Fibroblast of the conjunctiva (primary cell): ENCODE measurements at regions not wholly inside any gene's neighbourhood (a gene's known extent, or its start where the extent isn't known, plus 50 kb on each side); places are given as distances from the start of the nearest gene placed in this dataset.
"Not testable (repeated sequence)": the region's sequence is repeated elsewhere in the genome, so short reads cannot be mapped to it uniquely, and the experiment has no call there.

Source experiments
- DNase-seq: peaks from one replicate; pipeline ENCODE4 v3.0.0-alpha.2; 2010; ENCODE audit warnings: low read depth

DNA sequence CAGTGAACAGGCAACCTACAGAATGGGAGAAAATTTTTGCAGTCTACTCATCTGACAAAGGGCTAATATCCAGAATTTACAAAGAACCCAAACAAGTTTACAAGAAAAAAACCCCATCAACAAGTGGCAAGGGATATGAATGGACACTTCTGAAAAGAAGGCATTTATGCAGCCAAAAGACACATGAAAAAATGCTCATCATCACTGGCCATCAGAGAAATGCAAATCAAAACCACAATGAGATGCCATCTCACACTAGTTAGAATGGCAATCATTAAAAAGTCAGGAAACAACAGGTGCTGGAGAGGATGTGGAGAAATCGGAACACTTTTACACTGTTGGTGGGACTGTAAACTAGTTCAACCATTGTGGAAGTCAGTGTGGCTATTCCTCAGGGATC is 80.3 kb downstream of the ZNF474 start:
- DNase-seq = not testable (repeated sequence)

DNA sequence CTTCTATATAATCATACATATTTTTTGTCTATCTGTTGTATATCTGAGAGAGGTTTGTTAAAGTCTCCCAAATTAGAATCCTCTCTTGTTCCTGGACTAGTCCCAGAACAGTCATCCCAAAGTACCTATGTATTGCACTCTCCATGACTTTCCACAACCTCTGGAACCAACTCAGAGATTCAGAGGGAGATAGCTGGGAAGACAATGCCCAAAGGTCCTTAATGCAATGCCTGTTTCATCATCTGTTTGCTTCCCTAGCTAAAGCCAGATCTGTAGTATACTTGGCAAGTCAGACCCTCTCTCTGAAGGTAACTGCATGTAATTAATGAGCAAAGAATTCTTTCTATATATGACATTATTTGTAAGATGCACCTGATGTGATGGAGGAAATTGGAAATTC is 89.4 kb downstream of the ZNF474 start:
- DNase-seq = no peak

DNA sequence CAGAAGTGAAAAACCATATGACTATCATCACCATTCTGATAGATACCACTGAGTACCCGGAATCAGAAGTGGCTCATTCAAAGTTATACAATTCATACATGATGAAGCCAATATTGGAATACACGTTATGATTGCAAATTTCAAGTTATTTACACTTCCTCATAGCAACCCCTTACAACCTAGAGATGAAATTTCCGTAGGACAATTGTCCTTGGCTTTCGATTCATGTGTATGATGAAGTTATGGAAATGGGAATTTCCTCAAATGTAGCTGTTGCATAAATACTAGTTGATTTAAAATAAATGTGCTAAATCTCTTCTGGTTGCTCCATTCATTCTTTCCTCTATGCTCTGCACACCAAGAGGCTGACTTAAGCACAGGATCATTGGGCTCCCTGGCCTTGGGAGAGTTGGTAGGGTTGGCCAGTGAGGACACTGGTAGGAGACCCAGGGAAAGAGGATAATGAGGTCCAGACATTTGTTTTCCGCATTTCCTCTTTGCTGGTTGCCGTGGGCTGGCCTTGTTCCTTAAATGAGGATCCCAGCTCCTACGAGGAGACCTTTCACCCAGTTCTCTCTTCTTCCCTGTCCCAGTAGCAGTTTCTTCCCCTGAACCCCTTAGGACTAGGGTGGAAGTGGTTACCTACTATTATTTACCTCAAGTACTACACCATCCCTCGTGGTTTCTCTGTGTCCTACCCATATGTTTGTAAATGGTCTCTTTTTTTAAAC is 90.3 kb downstream of the ZNF474 start:
- no peak for DNase-seq

DNA sequence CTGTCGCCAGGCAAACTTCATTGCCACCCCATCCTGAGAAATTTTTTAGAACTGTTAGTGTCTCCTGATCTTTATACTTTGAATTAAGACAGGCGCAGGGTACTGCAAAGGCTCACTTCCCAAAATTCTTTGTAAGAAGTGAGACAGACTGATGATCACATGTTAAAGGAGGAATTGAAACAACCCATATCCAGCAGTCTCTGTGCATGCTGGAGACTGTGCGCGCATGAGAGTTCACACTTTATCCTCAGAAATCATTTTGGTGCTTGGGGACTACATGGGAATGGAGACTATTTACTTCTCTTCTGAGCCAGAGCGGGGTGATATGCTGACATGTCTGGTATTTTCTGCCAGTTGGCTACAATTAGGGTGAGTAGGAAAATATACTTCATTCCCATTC is 91.2 kb downstream of the ZNF474 start:
- DNase-seq = no peak

GRCh38 chr5:122221857-122222256 is 90.2 kb upstream of the SNCAIP start:
- DNase-seq = no peak

DNA sequence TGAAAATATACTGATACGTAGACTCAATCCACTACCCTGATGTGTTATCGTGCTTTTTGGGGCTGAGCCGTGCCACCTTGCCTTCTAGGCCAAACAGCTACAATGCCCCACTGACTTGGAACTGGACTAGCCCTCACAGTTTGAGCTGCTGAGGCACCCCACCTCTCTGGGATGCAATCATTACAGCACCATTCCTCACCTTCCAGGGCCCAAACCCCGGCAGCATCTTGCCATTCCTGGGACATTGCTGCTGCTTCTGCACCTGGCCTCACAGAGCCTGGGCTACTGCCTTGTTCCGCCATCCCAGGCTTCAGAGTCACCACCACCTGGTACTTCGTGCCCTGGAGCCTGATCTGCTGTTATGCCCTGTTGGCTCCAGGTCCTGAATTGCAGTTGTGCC is 89.5 kb upstream of the SNCAIP start:
- no peak for DNase-seq

DNA sequence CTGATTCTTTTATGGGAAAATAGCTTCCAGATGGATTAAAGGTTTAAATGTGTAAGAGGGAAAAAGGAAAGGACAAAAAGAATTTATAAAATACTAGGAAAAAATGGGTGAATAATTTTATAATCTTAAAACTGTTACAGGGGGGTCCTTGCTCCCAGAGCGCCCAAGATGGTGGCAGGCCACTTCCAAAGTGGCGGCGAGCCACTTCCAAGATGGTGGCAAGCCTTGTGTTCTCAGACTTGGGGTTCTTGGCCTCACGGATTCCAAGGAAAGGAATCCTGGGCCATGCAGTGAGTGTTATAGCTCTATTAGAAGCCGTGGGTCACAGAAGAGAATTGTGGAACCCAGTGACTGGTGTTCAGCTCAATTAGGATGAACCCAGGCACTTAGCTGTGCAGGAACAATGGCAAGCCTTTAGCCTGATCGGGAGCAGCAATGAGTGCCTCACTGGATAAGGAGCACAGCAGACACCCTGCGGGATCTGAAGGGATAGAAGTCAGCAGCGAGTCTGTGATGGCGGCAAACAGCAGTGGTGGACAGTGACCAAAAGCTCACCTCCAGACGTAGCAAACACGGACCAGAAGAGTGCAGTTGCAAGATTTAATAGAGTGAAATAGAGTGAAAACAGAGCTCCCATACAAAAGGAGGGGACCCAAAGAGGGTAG is 83.2 kb upstream of the SNCAIP start:
- DNase-seq = no peak

DNA sequence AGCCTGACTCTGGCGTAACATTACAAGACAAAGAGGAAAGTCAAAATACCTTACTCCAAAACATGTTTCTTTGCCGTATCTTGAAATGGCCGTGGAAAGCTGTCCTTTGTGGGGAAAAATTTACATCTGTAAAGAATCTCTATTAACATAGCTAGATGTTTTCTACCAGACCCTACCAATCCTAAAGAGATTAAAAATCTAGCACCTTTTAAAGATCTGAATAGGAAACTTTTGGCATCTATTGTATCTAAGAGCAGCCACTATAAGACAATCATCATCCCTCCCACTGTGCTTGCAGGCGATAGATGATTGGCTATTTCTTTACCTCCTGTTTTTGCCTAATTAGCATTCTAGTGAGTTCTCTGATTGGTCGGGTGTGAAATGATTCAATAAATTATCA is 82.5 kb upstream of the SNCAIP start:
- DNase-seq = no peak

DNA sequence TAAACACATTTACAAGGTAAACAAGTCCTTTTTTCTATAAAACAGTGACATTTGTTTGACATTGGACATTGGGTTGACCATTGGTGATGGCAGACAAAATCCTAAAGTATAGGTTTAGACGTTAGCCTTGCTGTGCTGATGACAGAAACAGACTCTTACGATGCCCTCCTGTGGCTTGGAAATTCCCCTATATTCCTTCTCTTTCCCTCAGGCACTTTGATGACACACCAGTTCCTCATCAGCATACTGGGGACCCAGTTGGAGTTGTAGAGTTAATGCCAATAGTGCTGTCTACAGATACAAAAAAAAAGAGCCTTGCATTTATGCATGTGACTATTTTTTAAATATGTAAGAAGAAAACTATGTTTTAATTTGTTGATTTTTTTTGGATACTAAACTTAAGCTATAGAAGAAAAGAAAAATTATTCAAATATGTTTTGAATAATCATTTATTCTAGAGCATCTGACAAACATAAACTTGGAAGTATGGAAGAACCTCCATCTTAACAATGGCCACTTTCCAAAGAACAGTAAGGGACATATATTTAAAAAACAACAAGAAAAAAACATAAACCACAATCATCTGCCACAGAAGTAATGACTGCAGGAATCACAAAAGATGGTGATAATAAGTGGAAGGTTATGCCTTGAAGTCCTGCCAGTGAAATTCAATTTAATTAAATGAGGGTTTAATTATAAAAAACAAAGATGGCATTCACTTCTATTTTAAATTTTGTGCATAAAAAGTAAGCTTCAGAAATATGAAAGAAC is 75.6 kb upstream of the SNCAIP start:
- no peak for DNase-seq

- no peak for DNase-seq
Measured at GRCh38 chr5:122237906-122238305, 74.1 kb upstream of the SNCAIP start.

DNA sequence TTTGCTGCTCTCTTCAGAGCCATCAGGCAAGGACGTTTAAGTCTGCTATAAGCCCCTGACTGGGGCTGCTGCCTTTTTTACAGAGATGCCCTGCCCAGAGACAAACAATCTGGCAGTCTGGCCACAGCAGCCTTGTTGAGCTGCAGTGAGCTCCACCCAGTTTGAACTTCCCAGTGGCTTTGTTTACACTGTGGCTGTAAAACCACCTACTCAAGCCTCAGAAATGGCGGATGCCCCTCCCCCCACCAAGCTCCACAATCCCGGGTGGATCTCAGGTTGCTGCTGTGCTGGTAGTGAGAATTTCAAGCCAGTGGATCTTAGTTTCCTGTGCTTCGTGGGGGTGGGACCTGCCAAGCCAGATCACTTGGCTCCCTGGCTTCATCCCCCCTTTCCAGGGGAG is 59.7 kb upstream of the SNCAIP start:
- no peak for DNase-seq

- no peak for DNase-seq
Measured at GRCh38 chr5:122253794-122254193, 58.2 kb upstream of the SNCAIP start.

GRCh38 chr5:122256388-122256787 is 55.6 kb upstream of the SNCAIP start:
- DNase-seq = no peak

GRCh38 chr5:122257000-122257399 is 55.0 kb upstream of the SNCAIP start:
- no peak for DNase-seq

DNA sequence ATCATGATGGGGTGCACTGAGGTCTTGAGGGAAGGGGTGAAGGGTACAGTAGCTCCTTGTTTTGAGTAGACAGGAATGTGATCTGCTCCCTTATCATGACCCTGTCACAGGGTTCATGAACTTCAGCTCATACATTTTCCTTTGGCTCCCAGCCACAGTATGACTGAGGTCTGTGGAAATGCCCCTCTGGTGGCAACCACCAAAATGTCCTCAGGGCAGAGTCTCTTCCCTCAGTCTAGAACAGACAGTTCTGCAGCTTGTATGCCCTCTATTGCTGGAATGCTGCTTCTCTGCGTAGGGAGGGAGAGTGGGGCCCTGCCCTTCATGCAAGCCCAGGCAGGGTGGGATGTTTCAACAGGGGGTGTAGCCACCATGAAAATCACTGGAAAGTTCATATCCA is 53.8 kb upstream of the SNCAIP start:
- no peak for DNase-seq

DNA sequence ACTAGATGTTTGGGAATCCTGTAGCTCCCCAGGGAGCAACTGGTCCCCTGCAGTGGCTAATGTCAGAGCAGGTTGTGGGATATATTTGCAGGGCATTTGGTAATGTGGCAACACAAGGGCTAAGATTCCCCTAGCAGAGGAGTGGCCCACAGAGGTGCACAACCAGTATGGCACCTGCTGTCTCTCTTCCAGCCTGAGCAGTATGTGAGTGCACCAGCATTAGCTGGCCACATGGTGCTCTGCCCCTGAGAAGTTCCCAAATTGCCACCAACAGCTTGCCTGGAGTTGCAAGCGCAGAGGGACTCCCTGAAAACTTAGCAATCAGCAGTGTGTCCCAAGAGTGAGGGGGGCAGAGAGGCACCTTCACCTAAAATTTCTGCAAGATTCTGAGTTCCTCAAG is 53.2 kb upstream of the SNCAIP start:
- DNase-seq = no peak

DNA sequence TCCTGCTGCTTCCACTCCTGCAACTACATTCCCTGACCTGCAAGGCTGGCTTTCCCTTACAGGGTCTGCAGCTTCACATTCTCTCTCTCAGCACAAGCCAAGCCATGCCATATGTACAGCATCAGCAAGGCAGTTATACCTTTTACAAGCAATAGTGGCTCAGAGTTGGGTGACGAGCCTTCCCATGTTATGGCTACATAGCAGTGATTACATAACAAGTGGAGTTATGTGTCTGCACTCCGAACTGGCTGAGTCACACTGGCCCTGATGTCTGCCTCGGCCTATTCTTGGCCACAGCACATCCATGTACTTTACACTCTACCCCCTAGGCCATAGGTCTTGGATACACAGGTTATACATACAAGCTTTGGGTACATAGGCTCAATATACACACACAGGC is 52.0 kb upstream of the SNCAIP start:
- DNase-seq = peak; percentile 22

DNA sequence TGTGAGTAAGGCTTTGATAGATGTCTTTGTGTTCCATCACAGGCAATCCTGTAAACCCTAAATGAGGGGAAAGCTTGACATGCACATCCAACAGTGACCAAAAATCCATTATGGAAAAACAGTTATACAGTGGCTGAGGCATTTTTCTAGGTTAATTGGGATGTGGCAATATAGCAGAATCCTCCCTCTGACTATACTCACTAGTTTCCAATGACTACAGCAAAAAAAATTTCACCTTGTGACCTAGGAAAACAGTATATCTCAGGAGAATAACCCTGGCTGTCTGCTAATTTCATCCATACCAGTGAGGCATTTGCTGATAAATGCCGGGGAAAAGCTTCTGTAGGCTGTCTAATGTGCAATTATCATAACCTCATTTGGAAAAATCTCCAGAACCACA is 49.9 kb upstream of the SNCAIP start:
- DNase-seq = peak; percentile 26
